Suprapubic skin (tissue), 3 donors: ENCODE measurements at regions not wholly inside any gene's neighbourhood (a gene's known extent, or its start where the extent isn't known, plus 50 kb on each side); places are given as distances from the start of the nearest gene placed in this dataset.

ENCODE experiments used
- CTCF ChIP-seq, 2 donors: fragments of 200-600 bp in 1 of 2; fragments of 450-650 bp in 1 of 2; sonication (generic) in 1 of 2; IDR thresholded peaks; one replicate each; pipeline ENCODE4 v1.5.1; 2016 to 2019; ENCODE audit warnings: antibody characterized with exemption in 2 of 2, mild to moderate bottlenecking in 1 of 2, moderate library complexity in 1 of 2
- POLR2A ChIP-seq, 2 donors: fragments of 450-650 bp; IDR thresholded peaks; one replicate each; pipeline ENCODE4 v1.6.1; 2017; ENCODE audit warnings: antibody characterized with exemption in 2 of 2, mild to moderate bottlenecking in 2 of 2, moderate library complexity in 2 of 2

DNA sequence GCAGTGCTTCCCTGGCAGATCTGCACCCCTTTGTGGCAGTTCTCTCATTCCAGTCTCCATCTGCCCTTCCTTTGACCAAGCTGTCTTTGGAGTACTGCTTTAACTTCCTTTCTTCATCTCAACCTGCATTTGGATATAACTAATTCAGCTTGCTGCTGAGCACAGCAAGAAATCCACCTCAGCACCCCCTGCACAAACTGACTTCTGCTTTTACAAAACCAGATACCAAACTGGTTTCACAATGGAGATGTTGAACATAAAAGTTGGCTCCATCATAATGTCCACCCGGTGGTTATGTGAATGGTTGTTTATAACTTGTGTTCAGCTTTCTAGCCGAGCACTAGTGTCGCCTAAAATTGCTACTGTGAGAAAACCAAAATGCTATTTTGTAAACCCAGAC, 341.1 kb upstream of the SEMA6D start:
- no peak for TF ChIP-seq CTCF (IDR thresholded peaks at IDR 0.05)
- TF ChIP-seq POLR2A (IDR thresholded peaks at IDR 0.05), result no peak
